CD4-positive, alpha-beta T cell (primary cell): ENCODE measurements at regions not wholly inside any gene's neighbourhood (a gene's known extent, or its start where the extent isn't known, plus 50 kb on each side); places are given as distances from the start of the nearest gene placed in this dataset.

Experiments used
- ATAC-seq: fragments of 200-7000 bp; cut with Tn5 transposase; one replicate; pipeline ENCODE4 v1.10.0; 2022; ENCODE audit warnings: mild to moderate bottlenecking; ENCODE audit not compliant: poor library complexity
- CTCF ChIA-PET: fragments of 350-600 bp; sonication (Branson Sonifier 250); formaldehyde crosslinking; loops from one replicate; lab custom pipeline; 2021; ENCODE audit warnings: antibody characterized with exemption, inconsistent platforms; lab: Charles Lee
- POLR2A ChIA-PET: fragments of 350-600 bp; sonication (Branson Sonifier 250); formaldehyde crosslinking; loops from one replicate; lab custom pipeline; 2021; ENCODE audit warnings: antibody characterized with exemption, inconsistent platforms; lab: Charles Lee
- DNase-seq, 14 experiments: peaks; one replicate each; pipeline ENCODE4 v3.0.0-alpha.2; 2013 to 2020; ENCODE audit warnings: mixed read lengths in 2 of 14
- H3K27ac ChIP-seq, 2 donors: one replicate each; pipeline versions ENCODE4 v1.5.1 to v1.7.0; 2013; ENCODE audit warnings: low read length in 2 of 2, low read depth in 1 of 2, mild to moderate bottlenecking in 1 of 2
- H3K27me3 ChIP-seq, 2 experiments: 1 replicate in 1 of 2; 2 replicates in 1 of 2; pipeline versions ENCODE4 v1.6.1 to v1.7.0; 2013; ENCODE audit warnings: low read length in 2 of 2, control low read depth in 1 of 2, mild to moderate bottlenecking in 1 of 2, moderate library complexity in 1 of 2; ENCODE audit not compliant: insufficient read depth in 2 of 2, control insufficient read depth in 1 of 2
- H3K36me3 ChIP-seq: one replicate; pipeline ENCODE4 v1.6.1; 2013; ENCODE audit warnings: low read length, control low read depth; ENCODE audit not compliant: insufficient read depth
- H3K4me1 ChIP-seq: one replicate; pipeline ENCODE4 v1.6.1; 2013; ENCODE audit warnings: low read length, control low read depth; ENCODE audit not compliant: insufficient read depth
- H3K4me3 ChIP-seq: one replicate; pipeline ENCODE4 v1.5.1; 2013; ENCODE audit warnings: mild to moderate bottlenecking, low read length, moderate library complexity
- H3K9me3 ChIP-seq, 2 experiments: 1 replicate in 1 of 2; 2 replicates in 1 of 2; pipeline versions ENCODE4 v1.6.1 to v1.7.0; 2013; ENCODE audit warnings: low read length in 2 of 2, mild to moderate bottlenecking in 2 of 2, control low read depth in 1 of 2, moderate library complexity in 1 of 2; ENCODE audit not compliant: control insufficient read depth in 1 of 2, insufficient read depth in 1 of 2
- H3K27ac Mint-ChIP-seq: one replicate; pipeline ENCODE4 v1.8.0; 2020; ENCODE audit warnings: mixed read lengths
- H3K27me3 Mint-ChIP-seq: one replicate; pipeline ENCODE4 v1.8.0; 2021; ENCODE audit warnings: mixed read lengths
- H3K36me3 Mint-ChIP-seq: one replicate; pipeline ENCODE4 v1.8.0; 2021; ENCODE audit warnings: low read depth, mixed read lengths
- H3K4me1 Mint-ChIP-seq: one replicate; pipeline ENCODE4 v1.8.0; 2021; ENCODE audit warnings: low read depth, mixed read lengths
- H3K4me3 Mint-ChIP-seq: one replicate; pipeline ENCODE4 v1.8.0; 2020; ENCODE audit warnings: mild to moderate bottlenecking, mixed read lengths
- H3K9me3 Mint-ChIP-seq: one replicate; pipeline ENCODE4 v1.8.0; 2020; ENCODE audit warnings: mixed read lengths
- intact Hi-C, 2 experiments: fragments of 100-400 bp; cut with DNase I in 1 of 2; cut with micrococcal nuclease in 1 of 2; formaldehyde crosslinking; loops; one replicate each; pipeline versions ENCODE4 v1.15.1 to v1.9.0; 2023 to 2025; cut with DNase I, micrococcal nuclease
- TF ChIP-seq, protein P1 (sequence below): fragments of 200-600 bp; IDR thresholded peaks from one replicate; pipeline ENCODE4 v1.8.0; 2022; ENCODE audit warnings: antibody characterized with exemption, mild to moderate bottlenecking

GRCh38 chr5:74969726-74970125, 82.6 kb downstream of the GCNT4 start:
- H3K4me1 Mint-ChIP-seq: peaks cover 12% of the 10 kb centered on the region
- no peaks in the 10 kb centered on the region for H3K9me3 ChIP-seq
- H3K36me3 ChIP-seq: no peaks in the 10 kb centered on the region
- H3K27ac Mint-ChIP-seq: no peak overlapping the region
- no peak overlapping the region for H3K4me3 Mint-ChIP-seq
- POLR2A ChIA-PET: no interaction called here
- no peak overlapping the region for H3K27ac ChIP-seq
- TF ChIP-seq, protein P1, sequence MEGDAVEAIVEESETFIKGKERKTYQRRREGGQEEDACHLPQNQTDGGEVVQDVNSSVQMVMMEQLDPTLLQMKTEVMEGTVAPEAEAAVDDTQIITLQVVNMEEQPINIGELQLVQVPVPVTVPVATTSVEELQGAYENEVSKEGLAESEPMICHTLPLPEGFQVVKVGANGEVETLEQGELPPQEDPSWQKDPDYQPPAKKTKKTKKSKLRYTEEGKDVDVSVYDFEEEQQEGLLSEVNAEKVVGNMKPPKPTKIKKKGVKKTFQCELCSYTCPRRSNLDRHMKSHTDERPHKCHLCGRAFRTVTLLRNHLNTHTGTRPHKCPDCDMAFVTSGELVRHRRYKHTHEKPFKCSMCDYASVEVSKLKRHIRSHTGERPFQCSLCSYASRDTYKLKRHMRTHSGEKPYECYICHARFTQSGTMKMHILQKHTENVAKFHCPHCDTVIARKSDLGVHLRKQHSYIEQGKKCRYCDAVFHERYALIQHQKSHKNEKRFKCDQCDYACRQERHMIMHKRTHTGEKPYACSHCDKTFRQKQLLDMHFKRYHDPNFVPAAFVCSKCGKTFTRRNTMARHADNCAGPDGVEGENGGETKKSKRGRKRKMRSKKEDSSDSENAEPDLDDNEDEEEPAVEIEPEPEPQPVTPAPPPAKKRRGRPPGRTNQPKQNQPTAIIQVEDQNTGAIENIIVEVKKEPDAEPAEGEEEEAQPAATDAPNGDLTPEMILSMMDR: no peak
- peaks cover 16% of the 10 kb centered on the region for H3K4me1 ChIP-seq
- no peak overlapping the region for H3K4me3 ChIP-seq
- H3K36me3 Mint-ChIP-seq: no peaks in the 10 kb centered on the region
- intact Hi-C loops: no loop called here
- DNase-seq: no peak
- no peaks in the 10 kb centered on the region for H3K27me3 ChIP-seq
- ATAC-seq: no peak
- H3K27me3 Mint-ChIP-seq: no peaks in the 10 kb centered on the region
- H3K9me3 Mint-ChIP-seq: peaks cover 4% of the 10 kb centered on the region
- CTCF ChIA-PET: no interaction called here

DNA sequence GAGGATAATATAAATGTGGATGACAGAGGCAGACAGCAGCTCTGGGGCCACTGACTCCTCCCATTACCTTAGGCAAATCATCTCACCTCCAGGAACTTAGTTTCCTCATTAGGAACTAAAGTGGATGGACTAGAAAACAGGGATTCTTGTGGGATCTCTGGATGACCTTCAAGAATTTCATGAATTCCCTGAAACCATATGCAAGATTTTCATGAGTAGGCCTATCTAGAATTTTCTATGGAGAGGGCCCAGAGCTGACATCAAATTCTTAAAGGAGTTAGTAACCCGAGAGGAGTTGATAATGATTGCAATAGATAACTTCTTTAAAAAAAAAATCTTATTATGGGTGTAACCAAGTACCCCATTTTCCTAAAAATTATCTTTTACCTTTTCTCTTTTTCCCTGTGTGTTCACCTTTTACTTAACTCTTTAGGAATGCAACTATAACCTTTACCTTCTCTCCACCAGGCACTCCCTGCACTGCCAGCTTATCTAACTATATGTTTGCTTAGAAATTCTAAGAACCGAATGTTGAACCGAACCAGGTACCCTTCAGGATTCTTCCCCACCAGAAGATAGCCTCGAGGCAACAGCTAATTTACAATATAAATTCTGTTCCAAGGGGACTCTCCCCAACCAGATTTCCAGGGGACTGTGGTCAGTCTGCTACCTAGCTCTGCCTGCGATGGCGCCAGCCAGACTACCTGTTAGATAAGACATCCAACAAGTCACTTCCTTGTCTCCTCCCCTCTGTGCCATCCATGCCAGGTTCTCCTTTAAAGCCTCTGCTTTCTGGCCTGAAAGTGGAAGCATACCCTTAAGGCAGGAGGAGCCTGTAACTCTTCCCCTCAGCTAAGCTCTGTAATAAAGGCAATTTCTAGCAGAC, 86.0 kb downstream of the GCNT4 start:
- H3K4me3 Mint-ChIP-seq: no peak overlapping the region
- H3K36me3 Mint-ChIP-seq: no peaks in the 10 kb centered on the region
- POLR2A ChIA-PET: interaction anchor here (0.6 kb wide), 1 partner anchor 13 kb away, joined by 3 read pairs; no protein-coding TSS in a partner anchor
- no peak overlapping the region for H3K4me3 ChIP-seq
- no peak for ATAC-seq
- CTCF ChIA-PET: no interaction called here
- no peak overlapping the region for H3K27ac ChIP-seq
- no peaks in the 10 kb centered on the region for H3K4me1 Mint-ChIP-seq
- H3K27ac Mint-ChIP-seq: no peak overlapping the region
- H3K9me3 ChIP-seq: no peaks in the 10 kb centered on the region
- intact Hi-C loops: no loop called here
- DNase-seq: no peak
- no peaks in the 10 kb centered on the region for H3K9me3 Mint-ChIP-seq
- no peaks in the 10 kb centered on the region for H3K4me1 ChIP-seq
- H3K36me3 ChIP-seq: no peaks in the 10 kb centered on the region
- TF ChIP-seq, protein P1: no peak
- H3K27me3 ChIP-seq: no peaks in the 10 kb centered on the region
- H3K27me3 Mint-ChIP-seq: no peaks in the 10 kb centered on the region

GRCh38 chr5:74963407-74963806, 89.0 kb downstream of the GCNT4 start:
- Mint-ChIP-seq H3K36me3 (no peaks in the 10 kb centered on the region), H3K27me3 (no peaks in the 10 kb centered on the region), H3K27ac (no peak overlapping the region), H3K4me1 (no peaks in the 10 kb centered on the region), H3K4me3 (no peak overlapping the region), H3K9me3 (no peaks in the 10 kb centered on the region)
- H3K27me3 ChIP-seq: no peaks in the 10 kb centered on the region
- ATAC-seq (no peak), DNase-seq (no peak)
- H3K9me3 ChIP-seq: no peaks in the 10 kb centered on the region
- TF ChIP-seq, protein P1: no peak
- ChIA-PET CTCF (no interaction called here), POLR2A (no interaction called here)
- no peak overlapping the region for H3K27ac ChIP-seq
- H3K36me3 ChIP-seq: no peaks in the 10 kb centered on the region
- H3K4me3 ChIP-seq: no peak overlapping the region
- intact Hi-C loops: no loop called here
- no peaks in the 10 kb centered on the region for H3K4me1 ChIP-seq
